MM.1S (cell line): ENCODE measurements at regions not wholly inside any gene's neighbourhood (a gene's known extent, or its start where the extent isn't known, plus 50 kb on each side); places are given as distances from the start of the nearest gene placed in this dataset.

ENCODE experiments used
- EZH2 ChIP-seq: fragments of 300-600 bp; sonication (generic); optimal IDR thresholded peaks from 2 replicates; pipeline ENCODE3; 2017; ENCODE audit warnings: low read depth, mild to moderate bottlenecking, antibody characterized with exemption, low read length, mixed read lengths
- EZH2phosphoT487 ChIP-seq: fragments of 300-600 bp; sonication (generic); IDR thresholded peaks from 2 replicates; pipeline ENCODE4 v1.6.1; 2018; ENCODE audit warnings: antibody characterized with exemption, low read length
- TF ChIP-seq, protein P1 (sequence below): fragments of 300-600 bp; sonication (generic); IDR thresholded peaks from 2 replicates; pipeline ENCODE4 v1.5.1; 2016; ENCODE audit warnings: antibody characterized with exemption, low read length, mixed read lengths

DNA sequence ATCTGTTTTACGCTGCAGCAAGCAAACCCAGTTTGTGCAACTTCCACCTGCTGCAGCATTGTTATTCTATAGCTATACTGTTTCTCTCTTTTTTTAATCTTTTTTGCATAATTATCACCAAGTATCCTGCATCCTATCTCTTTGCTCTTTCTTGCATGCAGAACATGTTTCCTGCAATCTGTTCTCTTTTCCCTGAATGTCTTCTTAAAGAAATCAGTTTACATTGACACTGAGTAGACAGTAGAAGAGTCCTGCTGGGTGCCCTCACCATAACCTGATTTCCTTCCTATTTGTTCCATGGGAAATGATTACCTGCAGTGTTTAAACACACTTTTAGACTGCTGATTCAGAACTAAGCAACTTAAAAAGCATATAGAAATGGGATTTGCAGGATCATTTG is 964.7 kb downstream of the PCDH19 start:
- TF ChIP-seq, protein P1, sequence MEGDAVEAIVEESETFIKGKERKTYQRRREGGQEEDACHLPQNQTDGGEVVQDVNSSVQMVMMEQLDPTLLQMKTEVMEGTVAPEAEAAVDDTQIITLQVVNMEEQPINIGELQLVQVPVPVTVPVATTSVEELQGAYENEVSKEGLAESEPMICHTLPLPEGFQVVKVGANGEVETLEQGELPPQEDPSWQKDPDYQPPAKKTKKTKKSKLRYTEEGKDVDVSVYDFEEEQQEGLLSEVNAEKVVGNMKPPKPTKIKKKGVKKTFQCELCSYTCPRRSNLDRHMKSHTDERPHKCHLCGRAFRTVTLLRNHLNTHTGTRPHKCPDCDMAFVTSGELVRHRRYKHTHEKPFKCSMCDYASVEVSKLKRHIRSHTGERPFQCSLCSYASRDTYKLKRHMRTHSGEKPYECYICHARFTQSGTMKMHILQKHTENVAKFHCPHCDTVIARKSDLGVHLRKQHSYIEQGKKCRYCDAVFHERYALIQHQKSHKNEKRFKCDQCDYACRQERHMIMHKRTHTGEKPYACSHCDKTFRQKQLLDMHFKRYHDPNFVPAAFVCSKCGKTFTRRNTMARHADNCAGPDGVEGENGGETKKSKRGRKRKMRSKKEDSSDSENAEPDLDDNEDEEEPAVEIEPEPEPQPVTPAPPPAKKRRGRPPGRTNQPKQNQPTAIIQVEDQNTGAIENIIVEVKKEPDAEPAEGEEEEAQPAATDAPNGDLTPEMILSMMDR = no peak
- TF ChIP-seq EZH2phosphoT487 = no peak
- TF ChIP-seq EZH2 = no peak
